ENCODE measurements at regions not wholly inside any gene's neighbourhood (a gene's known extent, or its start where the extent isn't known, plus 50 kb on each side); places are given as distances from the start of the nearest gene placed in this dataset.

DNA sequence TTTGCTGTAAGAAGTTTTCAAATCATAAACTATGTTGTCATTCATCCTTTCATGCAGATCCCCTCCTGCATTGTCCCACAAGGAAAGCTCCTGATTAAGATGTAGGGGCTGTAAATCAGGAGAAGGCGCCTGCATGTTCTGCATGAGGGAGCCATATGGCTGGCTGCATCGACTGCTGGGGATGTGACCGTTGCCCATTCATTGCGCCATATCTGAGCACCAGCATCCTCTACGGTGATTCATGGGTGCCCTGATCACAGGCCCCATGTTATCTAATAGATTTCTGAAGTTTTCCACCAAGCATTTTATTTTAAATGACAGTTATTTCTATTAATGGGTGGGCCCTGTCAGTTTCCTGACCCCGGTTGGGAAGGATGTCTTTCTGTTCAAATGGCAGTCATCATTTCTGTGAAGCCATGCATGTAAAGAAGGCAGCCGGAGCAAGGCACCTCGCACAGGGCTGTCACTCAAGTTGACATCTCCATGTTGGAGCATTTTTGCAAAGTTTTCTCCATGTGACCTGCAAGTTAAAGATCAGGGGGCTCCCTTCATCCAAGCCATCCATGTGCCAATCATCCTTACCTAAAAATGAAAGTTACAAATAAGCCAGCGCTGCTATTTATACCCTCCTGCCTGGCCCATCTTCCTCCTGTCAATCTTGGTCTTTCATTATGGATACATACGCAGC, 128.8 kb downstream of the TEX36 start:
- 91 to 92% methylated on average over 10 of the region's 10 CpGs for WGBS, 2 donors
- DNase-seq (no peak), ATAC-seq (ENCODE audit: insufficient read depth, low FRiP score) (no peak)
- H3K27ac ChIP-seq (ENCODE audit: low read depth in 1 of 2, low read length in 1 of 2): no peak overlapping the region
- no peak overlapping the region for H3K9ac ChIP-seq (ENCODE audit: insufficient read depth in 1 of 2, low read length in 2 of 2)
- TF ChIP-seq, protein P1, sequence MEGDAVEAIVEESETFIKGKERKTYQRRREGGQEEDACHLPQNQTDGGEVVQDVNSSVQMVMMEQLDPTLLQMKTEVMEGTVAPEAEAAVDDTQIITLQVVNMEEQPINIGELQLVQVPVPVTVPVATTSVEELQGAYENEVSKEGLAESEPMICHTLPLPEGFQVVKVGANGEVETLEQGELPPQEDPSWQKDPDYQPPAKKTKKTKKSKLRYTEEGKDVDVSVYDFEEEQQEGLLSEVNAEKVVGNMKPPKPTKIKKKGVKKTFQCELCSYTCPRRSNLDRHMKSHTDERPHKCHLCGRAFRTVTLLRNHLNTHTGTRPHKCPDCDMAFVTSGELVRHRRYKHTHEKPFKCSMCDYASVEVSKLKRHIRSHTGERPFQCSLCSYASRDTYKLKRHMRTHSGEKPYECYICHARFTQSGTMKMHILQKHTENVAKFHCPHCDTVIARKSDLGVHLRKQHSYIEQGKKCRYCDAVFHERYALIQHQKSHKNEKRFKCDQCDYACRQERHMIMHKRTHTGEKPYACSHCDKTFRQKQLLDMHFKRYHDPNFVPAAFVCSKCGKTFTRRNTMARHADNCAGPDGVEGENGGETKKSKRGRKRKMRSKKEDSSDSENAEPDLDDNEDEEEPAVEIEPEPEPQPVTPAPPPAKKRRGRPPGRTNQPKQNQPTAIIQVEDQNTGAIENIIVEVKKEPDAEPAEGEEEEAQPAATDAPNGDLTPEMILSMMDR (IDR thresholded peaks at IDR 0.05; ENCODE audit: control extremely low read depth, extremely low read depth): no peak
- H3K4me3 ChIP-seq: no peak overlapping the region
- H3K36me3 ChIP-seq (ENCODE audit: control insufficient read depth in 4 of 4, insufficient read depth in 4 of 4, low read length in 4 of 4): no peaks in the 10 kb centered on the region
- H3K27me3 ChIP-seq (ENCODE audit: control insufficient read depth in 3 of 3, insufficient read depth in 3 of 3, low read length in 2 of 3): no peaks in the 10 kb centered on the region
- H3K4me1 ChIP-seq (ENCODE audit: control insufficient read depth in 5 of 5, insufficient read depth in 5 of 5, low read length in 5 of 5): peaks cover 0 to 30% (median 3%) of the 10 kb centered on the region in 5 donors
- H3K9me3 ChIP-seq (ENCODE audit: control insufficient read depth in 4 of 4, insufficient read depth in 3 of 4, low read length in 3 of 4): peaks cover 0 to 16% (median 4%) of the 10 kb centered on the region in 4 donors

DNA sequence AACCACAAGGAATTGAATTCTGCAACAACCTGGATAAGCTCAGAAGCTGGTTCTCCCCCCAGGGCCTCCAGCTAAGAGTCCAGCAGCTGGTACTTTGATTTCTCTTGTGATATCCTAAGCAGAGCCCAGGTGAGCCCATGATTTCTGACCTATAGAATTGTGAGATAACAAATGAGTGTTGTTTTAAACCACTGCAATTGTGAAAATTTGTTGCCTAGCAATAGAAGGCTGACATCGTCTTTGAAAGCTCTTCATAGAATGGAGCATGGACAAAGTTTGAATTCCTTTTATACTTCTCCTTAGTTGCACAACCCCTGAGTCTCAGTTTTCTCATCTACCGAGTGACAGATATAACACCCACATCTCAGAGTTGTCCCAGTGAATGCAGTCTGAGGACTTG, 129.9 kb downstream of the TEX36 start:
- peaks cover 0 to 16% (median 4%) of the 10 kb centered on the region in 4 donors for H3K9me3 ChIP-seq (ENCODE audit: control insufficient read depth in 4 of 4, insufficient read depth in 3 of 4, low read length in 3 of 4)
- H3K4me3 ChIP-seq: no peak overlapping the region
- WGBS, 2 donors: 87 to 92% methylated on average over 2 of the region's 2 CpGs
- TF ChIP-seq, protein P1 (IDR thresholded peaks at IDR 0.05; ENCODE audit: control extremely low read depth, extremely low read depth): no peak
- H3K27ac ChIP-seq (ENCODE audit: low read depth in 1 of 2, low read length in 1 of 2): no peak overlapping the region
- ATAC-seq (ENCODE audit: insufficient read depth, low FRiP score) (no peak), DNase-seq (no peak)
- H3K36me3 ChIP-seq (ENCODE audit: control insufficient read depth in 4 of 4, insufficient read depth in 4 of 4, low read length in 4 of 4): no peaks in the 10 kb centered on the region
- no peaks in the 10 kb centered on the region for H3K27me3 ChIP-seq (ENCODE audit: control insufficient read depth in 3 of 3, insufficient read depth in 3 of 3, low read length in 2 of 3)
- H3K4me1 ChIP-seq (ENCODE audit: control insufficient read depth in 5 of 5, insufficient read depth in 5 of 5, low read length in 5 of 5): peaks cover 0 to 19% (median 0%) of the 10 kb centered on the region in 5 donors
- no peak overlapping the region for H3K9ac ChIP-seq (ENCODE audit: insufficient read depth in 1 of 2, low read length in 2 of 2)

GRCh38 chr10:125551247-125551646, 131.7 kb downstream of the TEX36 start:
- H3K9me3 ChIP-seq (ENCODE audit: control insufficient read depth in 4 of 4, insufficient read depth in 3 of 4, low read length in 3 of 4): peaks cover 0 to 16% (median 4%) of the 10 kb centered on the region in 4 donors
- DNase-seq (no peak), ATAC-seq (ENCODE audit: insufficient read depth, low FRiP score) (no peak)
- H3K4me1 ChIP-seq (ENCODE audit: control insufficient read depth in 5 of 5, insufficient read depth in 5 of 5, low read length in 5 of 5): peaks cover 0 to 6% (median 0%) of the 10 kb centered on the region in 5 donors
- no peak overlapping the region for H3K4me3 ChIP-seq
- no peaks in the 10 kb centered on the region for H3K27me3 ChIP-seq (ENCODE audit: control insufficient read depth in 3 of 3, insufficient read depth in 3 of 3, low read length in 2 of 3)
- no peaks in the 10 kb centered on the region for H3K36me3 ChIP-seq (ENCODE audit: control insufficient read depth in 4 of 4, insufficient read depth in 4 of 4, low read length in 4 of 4)
- H3K9ac ChIP-seq (ENCODE audit: insufficient read depth in 1 of 2, low read length in 2 of 2): no peak overlapping the region
- no peak overlapping the region for H3K27ac ChIP-seq (ENCODE audit: low read depth in 1 of 2, low read length in 1 of 2)
- TF ChIP-seq, protein P1 (IDR thresholded peaks at IDR 0.05; ENCODE audit: control extremely low read depth, extremely low read depth): no peak
- WGBS, 2 donors: 80 to 83% methylated on average over 4 of the region's 4 CpGs
